GM18951 (cell line): ENCODE measurements at regions not wholly inside any gene's neighbourhood (a gene's known extent, or its start where the extent isn't known, plus 50 kb on each side); places are given as distances from the start of the nearest gene placed in this dataset.
"Not testable (repeated sequence)": the region's sequence is repeated elsewhere in the genome, so short reads cannot be mapped to it uniquely, and the experiment has no call there.

ENCODE experiments used
- POLR2A ChIP-seq: IDR thresholded peaks from 4 replicates; pipeline ENCODE4 v1.6.1; 2011; ENCODE audit warnings: mild to moderate bottlenecking; ENCODE audit not compliant: insufficient read length, insufficient read depth; ENCODE audit errors: extremely low read depth
- in situ Hi-C: fragments of 300-500 bp; cut with MboI; formaldehyde crosslinking; loops from one replicate; pipeline ENCODE4 v1.12.0; 2022; ENCODE audit warnings: low sequenced_read_pairs, mixed read lengths, inconsistent platforms; ENCODE audit not compliant: unreplicated experiment

DNA sequence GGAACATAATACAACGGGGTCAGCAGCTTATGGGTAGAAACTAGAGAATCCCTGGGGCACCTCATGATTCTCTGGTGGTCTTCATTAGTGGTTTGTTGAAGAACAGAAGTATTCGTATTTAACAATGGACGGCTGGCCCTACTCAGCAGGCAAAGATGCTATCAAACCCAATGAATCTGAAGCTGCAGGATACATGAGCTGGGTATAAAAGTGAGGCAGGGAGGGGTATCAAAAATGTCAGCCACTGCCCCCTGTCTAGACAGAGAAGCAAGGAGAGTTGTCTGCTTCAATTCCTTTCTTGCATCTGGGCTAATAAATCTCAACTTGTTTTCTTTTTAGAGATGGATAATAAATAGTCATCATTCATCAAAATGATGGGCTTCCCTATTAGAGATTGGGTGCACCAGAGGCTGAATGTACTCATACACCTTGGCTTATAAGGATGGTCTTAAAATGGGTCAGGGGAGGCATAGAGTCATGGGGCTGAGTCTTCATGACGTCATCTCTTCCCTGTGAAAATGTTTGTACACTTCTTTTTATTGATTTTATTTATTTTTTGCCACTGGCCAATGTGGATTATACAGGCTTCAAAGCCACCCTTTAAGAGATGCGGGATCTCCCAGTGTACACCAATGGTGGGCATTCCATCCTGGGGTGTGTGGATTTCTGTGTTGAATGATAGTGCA is 259.5 kb downstream of the SHOX start:
- TF ChIP-seq POLR2A = no peak
- in situ Hi-C loops = no loop called here

DNA sequence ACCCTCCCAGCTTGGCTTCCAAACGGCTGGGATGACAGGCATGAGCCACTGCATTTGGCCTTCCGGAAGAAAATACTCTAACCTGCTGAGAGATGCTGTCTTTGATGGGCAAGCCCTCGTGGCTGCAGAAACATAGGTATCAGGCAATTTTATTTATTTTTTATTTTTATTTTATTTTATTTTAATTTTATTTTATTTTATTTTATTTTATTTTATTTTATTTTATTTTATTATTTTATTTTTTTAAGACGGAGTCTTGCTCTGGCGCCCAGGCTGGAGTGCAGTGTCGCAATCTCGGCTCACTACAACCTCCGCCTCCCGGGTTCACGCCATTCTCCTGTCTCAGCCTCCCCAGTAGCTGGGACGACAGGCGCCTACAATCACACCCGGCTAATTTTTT is 257.1 kb downstream of the SHOX start:
- in situ Hi-C loops = not testable (repeated sequence)

DNA sequence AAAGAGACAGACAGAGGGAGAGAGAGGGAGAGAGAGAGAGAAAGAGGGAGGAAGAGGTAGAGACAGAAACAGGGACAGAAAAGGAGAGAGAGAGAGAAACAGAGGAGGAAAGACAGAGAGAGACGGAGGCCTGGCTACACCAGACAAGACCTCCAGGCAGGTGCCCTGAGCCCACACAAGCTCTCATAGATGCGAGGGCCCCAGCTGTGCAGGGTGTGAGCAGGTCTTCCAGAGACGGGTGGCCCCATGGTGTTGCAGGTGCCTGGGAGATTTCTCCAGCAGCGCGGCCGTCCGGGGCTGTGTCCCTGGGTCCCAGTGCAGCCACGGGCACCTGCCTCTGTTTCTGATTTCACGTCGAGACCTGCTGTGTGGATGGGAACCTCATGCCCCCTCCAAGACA is 253.0 kb downstream of the SHOX start:
- TF ChIP-seq POLR2A = no peak

DNA sequence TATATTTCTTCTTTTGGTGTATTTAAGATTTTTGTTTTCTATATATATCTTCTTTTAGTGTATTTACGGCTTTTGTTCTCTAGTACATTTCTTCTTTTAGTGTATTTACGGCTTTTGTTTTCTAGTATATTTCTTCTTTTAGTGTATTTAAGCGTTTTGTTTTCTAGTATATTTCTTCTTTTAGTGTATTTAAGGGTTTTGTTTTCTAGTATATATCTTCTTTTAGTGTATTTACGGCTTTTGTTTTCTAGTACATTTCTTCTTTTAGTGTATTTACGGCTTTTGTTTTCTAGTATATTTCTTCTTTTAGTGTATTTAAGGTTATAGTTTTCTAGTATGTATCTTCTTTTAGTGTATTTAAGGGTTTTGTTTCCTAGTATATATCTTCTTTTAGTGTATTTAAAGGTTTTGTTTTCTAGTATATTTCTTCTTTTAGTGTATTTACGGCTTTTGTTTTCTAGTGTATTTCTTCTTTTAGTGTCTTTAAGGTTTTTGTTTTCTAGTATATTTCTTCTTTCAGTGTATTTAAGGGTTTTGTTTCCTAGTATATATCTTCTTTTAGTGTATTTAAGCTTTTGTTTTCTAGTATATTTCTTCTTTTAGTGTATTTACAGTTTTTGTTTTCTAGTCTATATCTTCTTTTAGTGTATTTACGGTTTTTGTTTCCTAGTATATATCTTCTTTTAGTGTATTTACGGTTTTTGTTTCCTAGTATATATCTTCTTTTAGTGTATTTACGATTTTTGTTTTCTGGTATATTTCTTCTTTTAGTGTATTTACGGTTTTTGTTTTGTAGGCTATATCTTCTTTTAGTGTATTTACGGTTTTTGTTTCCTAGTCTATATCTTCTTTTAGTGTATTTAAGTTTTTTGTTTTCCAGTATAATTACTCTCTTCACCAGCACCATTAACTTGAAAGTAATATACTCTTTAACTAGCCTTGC is 249.4 kb downstream of the SHOX start:
- in situ Hi-C loops = not testable (repeated sequence)

More for the DNA sequence above, 253.0 kb downstream of the SHOX start:
- in situ Hi-C loops = no loop called here

DNA sequence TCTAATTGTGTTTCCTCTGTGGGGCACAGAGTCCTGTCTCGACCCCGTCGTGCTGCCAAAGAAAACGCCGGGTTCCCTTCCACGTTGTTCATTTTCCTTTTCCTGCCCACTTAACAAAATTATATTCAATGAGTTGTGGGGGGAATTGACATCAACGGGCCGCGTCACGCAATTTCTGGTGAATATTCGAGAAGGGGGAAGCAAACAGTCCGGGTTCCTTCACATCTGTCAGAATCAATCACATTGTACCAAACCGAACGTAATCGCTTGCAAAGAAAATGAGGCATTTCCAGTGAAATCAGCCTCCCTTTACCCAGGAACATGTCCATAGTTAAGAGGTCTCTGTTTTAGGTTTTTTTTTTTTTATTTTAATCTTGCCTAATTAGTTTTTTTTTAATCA is 243.5 kb downstream of the SHOX start:
- no peak for TF ChIP-seq POLR2A
- in situ Hi-C loops = no loop called here

DNA sequence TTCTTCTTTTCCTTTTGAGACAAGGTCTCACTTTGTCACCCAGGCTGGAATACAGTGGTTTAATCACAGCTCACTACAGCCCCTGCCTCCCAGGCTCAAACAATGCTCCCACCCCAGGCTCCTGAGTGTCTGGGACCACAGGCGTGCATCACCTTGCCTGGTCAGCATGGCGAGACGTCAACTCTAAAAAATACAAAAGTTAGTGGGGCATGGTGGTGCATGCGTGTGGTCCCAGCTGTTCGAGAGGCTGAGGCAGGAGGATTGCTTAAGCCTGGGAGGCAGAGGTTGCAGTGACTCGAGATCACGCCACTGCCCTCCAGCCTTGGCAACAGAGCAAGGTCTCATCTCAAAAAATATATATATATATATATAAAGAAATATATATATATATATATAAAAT is 242.4 kb downstream of the SHOX start:
- in situ Hi-C loops = no loop called here

DNA sequence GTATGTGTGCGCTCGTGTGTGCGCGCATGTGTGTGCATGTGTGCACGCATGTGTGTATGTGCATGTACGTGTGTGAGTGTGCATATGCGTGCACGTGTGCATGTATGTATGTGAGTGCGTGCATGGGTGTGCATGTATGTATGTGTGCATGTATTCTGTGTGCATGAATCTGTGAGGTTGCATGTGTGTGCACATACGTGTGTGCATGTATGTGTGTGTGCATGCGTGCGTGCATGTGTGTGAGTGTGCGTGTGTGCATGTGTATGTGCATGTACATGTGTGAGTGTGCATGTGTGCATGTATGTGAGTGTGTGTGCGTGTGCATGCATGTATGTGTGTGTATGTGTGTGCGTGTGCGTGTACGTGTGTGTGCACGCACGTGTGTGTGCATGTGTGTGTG is 241.5 kb downstream of the SHOX start:
- in situ Hi-C loops = no loop called here
- TF ChIP-seq POLR2A = no peak

More for the DNA sequence above, 242.4 kb downstream of the SHOX start:
- TF ChIP-seq POLR2A = no peak

DNA sequence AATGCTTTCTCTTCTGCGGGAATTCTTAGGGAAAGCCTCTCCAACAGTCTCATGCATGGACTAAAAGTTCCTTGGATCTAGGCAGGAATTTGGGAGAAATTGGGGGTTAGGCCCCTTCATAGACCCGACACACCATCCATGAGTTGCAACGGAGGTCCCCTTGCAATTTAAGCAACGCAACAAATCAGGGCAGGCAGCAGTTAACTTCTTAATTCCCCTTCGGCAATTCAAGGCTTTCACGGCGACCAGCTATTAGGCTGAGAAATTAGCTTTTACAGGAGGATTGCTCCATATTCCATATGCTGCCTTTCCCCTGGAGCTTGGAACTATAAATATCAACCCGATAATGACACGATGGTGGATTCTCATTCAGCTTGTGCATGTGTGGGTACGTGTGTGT is 241.0 kb downstream of the SHOX start:
- in situ Hi-C loops = no loop called here
- no peak for TF ChIP-seq POLR2A

DNA sequence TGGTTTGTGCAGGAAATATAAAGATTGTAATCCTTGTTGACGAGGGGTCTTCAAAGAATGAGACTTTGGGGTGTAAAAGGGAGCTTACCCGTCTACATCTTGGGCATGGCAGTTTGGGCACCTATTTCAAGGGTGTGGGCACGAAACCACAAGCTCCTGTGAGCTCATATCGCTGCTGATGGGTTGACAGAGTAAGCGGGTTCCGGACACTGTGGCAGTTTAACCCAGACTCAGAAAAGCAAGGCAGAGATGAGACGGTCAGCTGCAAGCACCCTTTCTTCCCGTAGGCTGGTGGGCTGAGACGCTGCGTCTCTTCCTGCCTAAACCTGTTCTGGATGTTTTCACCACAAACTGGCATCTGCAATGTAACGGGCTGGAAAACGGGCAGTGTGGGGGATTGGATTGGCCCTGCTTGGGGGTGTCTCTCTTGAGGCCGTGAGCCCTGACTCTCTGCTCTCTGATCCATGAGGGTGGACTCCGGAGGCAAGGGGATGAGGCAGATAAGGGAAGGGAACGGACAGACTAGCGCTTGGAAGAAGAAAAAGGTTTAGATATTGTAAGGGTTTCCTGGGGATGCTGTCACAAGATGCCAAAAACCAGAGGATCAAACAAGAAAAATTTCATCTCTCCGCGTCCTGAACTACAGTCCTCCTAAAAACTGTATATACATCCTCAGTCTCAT is 237.5 kb downstream of the SHOX start:
- in situ Hi-C loops = no loop called here
- no peak for TF ChIP-seq POLR2A

DNA sequence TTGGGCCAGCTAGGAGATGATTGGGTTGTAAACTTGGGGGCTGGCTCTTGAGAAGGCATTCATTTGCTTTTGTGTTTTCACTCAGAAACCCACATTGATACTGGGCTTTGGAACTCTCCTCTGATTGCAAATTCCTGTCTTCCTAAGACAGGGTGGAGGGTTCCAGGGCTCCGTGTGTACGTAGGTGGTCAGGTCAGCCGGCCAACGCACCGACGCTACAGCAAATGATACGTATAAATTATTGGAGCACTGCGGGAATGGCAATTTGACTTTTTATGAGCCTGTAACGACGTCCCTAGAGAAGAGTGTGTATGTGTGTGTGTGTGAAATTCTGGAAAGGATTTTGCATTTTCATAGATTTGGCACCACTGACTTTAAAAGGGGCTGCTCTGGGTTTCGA is 236.9 kb downstream of the SHOX start:
- in situ Hi-C loops = no loop called here
- no peak for TF ChIP-seq POLR2A

DNA sequence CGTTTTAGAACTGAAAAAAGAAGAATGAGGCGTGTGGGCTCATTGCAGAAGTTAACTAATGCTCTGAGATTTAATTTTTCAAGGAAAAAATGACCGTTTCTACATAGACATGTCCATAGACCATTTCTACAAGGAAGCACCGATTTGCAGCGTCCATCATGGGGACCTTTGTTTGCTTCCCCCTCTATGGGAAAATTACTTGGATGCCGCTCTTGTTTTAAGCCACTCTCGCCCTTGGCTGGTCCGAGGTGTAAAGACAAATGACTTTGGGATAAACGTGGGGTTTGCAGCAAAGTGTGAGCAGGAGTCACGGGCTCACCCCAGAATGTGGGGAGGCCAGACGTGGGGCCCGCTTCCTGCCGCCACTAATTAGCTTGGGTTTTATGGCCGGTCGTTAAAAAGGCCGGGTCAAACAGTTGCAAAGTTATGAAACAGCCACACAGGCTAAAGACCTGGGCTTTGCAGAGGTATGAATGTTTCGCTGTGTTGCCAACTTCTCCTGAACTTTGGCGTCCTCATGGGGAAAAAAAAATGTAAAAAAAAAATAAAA is 235.9 kb downstream of the SHOX start:
- no peak for TF ChIP-seq POLR2A
- in situ Hi-C loops = no loop called here

DNA sequence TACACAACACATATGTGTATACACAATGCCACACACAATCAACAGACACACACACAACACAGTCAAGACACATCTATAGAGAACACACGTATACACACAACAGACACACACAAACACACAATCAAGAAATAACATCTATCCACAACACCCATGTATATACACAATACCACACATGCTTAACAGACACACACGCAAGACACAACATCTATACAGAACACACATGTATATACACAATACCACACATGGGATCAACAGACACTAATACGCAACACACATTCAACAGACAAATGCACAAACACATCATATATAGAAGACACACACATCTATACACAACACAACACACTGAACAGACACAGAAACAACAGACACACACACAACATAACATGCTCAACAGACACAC is 234.8 kb downstream of the SHOX start:
- no peak for TF ChIP-seq POLR2A
- in situ Hi-C loops = no loop called here

DNA sequence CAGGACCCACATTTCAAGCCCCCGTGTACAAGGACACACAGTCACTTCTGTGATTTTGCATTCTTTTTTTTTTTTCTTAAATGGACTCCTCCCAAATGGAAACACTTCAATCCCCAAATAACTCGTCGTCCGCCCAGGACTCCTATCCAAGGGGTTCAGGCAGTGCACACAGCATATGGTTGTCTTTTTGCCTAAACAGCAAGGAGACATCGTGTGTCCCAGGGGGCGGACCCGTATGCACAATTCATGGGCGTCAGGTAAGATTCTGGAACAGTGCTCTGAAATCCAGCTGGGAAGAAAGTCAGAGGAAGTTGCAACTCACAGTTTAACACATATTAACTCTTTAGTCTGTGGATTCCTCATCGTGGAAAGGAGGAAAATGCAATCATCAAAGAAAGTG is 231.3 kb downstream of the SHOX start:
- in situ Hi-C loops = no loop called here
- no peak for TF ChIP-seq POLR2A
